Hematopoietic multipotent progenitor cell treated with erythropoietin and hydrocortisone succinate and interleukin-3 and kit ligand, for 15 days (in vitro differentiated cells): ENCODE measurements at regions not wholly inside any gene's neighbourhood (a gene's known extent, or its start where the extent isn't known, plus 50 kb on each side); places are given as distances from the start of the nearest gene placed in this dataset.

ENCODE experiments used
- DNase-seq: peaks from one replicate; pipeline ENCODE4 v3.0.0-alpha.2; 2015; ENCODE audit warnings: low spot score

DNA sequence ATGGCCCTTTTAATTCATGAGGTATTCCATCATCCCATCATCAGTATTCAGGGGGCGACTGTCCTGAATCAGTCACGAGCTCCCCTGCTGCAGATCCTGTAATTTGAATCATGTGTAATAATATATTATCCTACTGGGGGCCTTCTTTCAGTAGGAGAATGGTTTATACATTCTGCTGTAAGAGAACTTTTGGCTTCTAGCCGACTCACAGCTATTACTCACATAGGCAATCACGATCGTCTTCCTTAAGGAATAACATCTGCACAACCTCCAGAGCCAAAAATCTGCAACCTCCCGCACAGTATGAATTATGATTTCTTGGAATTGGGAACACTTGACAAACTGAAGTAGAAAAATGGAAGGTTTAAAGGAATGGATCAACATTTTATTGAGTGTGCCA, 343.0 kb downstream of the USP25 start:
- no peak for DNase-seq

DNA sequence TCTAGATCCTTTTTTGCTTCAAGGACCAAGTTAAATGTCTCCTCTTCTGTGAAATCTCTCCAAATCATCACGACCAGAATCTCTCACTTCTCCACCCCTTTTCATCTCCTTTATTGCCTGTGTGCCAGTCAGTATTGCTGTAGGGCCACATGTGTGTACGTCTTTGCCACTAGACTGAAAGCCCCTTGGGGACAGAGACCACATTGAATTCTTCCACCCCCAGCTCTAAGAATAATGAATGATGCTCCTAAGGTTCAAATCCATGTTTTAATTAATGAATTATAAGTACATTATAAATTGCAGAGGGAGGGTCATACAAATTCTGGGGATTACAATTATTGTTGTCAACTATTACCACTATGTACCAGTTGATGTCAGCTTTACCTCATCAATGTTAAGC, 343.8 kb downstream of the USP25 start:
- DNase-seq, result no peak

DNA sequence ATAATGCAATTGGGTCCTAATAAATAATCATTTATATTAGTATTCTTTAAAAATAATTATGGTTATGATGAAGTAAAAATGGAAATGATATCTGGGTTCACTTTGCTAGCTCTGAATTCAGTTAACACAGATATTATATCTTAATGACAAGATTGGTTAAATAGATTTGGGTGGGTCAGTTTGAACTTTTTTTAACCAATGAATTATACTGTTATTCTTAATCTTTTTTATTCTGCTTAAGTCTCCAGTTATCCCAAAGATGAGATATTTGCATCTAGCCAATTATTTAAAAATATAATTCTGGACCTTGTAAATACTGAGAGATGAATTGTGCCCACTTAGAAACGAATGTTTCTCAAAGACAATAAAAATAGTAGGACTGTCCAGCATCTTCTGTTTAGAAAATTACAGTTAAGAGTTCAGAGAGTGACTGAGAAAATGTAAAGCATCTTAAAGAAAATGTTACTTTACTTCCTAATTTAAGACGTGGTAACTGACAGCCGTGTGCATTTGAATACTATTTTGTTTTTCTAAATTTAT, 345.2 kb downstream of the USP25 start:
- no peak for DNase-seq

DNA sequence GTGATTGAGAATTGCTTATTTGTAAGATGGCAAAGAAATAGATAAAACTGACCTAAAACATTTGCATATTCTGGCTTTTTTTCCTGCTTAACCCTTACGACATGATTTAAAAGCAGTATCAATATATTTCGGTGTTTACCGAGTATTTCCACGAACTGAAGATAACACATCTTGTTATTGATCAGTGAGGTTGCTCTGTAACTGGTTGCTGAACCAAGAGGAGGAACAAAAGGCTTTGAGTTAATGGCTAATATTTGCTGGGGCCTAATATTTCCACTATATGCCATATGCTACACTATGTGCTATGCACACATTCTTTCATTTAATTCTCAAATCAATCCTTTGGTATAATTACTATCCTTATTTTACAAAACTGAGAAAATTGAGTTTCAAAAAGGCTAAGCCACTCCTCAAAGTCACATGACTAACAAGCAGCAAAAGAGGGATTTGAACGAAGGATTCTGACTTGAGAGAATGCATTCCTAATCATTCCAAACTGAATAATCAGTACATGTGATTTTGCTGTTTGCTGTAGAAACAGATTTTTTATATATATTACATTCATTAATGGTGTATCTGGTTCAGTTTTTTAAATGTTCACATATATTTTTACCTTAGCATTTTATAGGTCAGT, 346.0 kb downstream of the USP25 start:
- no peak for DNase-seq

DNA sequence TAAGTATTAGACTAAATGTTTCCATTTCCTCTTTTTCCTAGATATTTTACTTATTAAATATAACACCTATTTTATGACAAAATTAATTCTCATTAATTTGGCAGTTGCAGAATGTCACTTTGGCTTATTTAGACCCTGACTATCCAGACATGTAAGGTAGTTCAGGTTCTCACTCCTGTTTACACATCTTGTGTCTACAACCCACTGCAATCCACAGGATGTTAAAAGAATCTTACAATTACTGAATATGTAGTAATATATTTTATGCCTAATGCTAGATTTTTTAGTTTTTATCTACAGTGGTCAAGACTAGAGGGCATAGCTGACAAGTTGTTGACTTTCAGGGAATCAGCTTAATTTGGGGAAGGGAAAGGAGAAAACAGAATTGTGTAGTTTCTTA, 346.7 kb downstream of the USP25 start:
- DNase-seq, result no peak

DNA sequence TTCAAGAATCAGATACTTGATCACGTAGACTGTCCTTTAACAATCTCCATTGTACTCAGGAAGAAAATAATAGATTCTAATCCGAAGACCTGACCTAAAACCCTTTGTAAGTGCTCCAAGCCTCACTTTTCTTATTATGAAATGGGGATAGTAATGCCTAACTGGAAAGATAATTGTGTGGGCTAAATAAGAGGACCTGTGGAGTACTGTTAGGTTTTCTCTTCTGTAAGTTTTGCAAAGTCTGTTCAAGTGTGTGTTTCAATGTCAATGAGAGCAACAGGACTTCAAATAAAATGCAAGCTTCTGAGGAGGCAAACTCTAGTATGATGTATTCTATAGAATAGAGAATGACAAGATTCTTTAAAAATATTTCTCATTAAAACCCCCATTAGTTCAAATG, 348.6 kb downstream of the USP25 start:
- no peak for DNase-seq

DNA sequence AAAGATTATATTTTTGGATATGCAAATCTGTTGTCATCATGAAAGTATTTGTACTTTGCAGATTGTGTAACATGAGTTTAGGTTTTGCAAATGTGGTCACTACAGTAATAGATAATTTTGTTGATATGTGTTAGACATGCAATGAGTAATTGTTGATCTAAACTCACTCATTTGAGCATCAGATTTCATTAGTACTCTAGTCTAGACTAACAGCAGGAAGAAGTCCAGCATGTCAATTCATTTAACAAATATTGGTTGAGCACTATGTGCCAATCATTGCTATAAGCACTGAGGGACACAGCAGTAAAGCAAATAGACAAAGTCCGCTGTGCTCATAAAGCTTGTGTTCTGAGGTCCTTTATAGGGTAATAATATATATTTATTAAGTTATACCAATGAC, 350.0 kb downstream of the USP25 start:
- DNase-seq, result no peak

DNA sequence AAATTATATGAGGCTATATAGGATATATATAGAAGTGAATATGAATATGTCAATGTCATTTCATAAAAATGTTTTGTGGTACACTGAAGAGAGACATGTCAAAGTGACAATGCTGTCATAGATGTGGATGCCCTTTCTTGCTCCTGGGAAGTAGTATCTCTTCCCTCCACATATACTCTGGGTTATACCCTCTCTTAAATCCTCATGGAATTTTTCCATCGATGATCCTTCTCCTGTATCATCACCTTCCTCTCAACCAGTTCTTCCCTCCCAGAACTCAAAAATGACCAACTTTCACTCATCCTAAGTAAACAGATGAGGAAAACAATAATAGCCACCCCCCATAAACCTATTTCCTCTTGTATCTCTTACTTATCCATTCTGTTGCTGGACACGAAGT, 351.5 kb downstream of the USP25 start:
- DNase-seq, result no peak

DNA sequence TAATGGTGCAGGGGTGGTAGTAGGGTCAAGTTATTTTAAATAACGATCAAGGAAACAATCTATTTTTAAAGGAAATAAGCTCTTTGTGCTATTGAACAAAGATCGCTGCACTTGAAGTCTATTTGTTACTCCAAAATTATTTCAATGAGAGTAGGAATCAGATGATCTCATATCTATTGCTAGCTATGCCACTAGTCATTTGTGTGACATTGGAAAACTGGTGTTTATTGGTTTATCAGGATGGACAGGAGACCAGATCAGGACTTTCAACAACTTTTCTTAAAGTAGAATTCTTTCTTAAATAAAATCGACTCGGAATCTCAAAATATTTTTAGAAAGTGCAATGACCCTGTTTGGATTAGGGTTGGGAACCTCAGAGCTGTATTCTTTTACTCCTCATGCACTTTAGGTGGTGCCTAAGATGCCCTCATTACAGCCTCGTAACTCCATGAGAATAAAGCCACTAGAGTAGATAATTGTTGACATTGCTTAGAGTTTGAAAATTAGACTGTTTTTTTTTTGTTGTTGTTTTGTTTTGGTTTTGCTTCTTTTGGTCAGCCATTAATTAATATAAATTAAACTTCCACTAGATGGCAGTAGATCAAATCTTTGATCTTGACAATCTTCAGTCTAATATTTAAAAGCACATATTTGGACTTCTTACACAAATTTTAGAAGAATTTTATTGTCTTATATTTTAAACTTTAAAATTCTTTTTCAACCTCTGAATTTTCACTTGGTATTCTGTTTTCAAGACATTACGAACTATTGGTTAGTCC, 352.4 kb downstream of the USP25 start:
- DNase-seq, result peak; percentile 36

DNA sequence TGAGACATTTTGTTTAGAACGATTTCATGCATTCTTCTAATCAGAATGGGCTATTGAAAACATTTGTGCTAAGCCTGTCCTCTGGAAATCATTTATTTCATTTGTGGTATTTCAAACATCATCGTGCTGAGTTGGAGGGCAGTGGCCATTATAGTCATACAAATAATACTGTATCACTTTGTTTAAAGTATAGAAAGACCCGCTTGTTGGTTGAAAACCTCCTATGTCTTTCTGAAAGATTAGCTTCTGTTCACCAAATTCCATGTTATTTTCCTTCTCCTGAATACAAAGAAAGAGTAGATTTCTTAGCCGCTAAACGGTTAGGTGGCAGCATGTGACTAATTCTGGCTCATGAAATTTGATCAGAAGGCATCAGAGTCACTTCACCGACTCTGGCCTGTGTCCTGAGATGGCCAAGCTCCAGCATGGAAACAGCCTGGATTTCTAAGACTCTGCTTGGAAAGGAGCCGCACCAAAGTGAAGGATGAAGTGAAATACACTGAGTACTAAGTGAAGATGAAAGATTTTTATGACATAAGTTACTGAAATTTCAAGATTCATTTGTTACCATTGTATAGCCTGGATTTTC, 355.1 kb downstream of the USP25 start:
- DNase-seq, result no peak

DNA sequence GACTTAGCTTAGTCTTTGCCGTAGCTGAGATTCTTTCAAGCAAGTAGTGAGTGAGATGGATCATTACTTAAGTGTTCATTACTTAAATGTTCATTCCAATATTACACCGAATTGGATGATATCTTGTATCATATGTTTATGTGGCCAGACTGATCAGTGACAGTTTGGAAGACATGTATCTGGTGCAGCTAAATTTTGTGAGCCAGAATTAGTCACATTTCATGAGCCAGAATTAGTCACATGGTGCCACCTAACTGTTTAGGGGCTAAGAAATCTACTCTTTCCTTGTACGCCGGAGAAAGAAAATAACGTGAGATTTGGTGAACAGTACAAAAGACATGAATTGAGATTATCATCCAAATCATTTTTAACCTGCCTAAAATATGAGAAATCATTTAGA, 355.6 kb downstream of the USP25 start:
- no peak for DNase-seq

DNA sequence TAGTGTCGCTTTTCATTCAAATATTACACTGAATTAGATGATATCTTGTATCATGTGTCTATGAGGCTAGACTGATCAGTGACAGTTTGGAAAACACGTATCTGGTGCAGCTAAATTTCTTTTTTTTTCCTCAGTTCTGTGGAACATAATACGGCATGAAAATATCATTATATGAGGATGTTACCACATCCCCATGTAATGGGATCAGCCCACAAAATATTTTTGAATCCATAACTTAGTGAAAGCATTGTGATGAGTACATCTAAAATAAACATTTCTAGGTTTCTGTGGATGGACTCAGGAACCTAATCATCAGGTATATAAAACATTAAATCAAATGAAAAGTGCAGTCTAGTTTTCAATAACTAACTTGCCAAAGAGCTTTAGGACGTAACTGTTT, 356.3 kb downstream of the USP25 start:
- no peak for DNase-seq

DNA sequence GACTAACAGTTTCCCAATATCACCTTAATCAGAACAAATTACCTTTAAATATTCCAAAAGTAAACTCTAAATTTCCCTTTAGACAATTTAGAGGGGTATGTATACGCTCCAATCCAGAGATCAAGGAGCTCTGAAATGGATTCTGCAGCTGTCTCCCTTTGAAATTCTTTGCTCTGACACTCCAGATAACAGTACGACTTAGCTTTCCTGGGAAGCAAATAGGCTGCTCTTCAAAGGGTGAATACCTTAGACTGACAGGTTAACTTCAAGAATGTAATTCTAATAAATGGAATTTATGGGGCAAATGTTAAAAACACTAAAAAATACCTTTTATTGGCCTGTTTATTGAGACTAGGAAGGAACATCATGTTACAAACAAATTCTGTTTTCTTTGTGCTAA, 357.2 kb downstream of the USP25 start:
- DNase-seq, result no peak

DNA sequence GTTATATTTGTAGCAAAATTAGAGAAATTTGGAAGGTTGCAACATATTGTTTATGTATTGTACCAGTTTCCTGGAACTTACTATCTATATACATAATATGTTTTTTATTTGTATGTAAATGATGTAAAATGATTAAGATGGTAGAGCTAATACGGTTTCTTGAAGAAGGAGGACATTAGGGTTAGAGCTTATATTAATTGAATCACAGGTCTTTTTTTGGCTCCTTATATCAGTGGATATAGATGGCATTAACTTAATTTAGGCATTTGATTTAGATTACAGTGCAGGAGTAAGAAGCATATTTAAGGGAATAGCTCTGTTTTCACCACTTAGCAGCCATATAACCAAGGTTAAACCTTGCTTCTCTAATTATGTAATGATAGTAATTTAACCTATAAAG, 357.7 kb downstream of the USP25 start:
- no peak for DNase-seq

DNA sequence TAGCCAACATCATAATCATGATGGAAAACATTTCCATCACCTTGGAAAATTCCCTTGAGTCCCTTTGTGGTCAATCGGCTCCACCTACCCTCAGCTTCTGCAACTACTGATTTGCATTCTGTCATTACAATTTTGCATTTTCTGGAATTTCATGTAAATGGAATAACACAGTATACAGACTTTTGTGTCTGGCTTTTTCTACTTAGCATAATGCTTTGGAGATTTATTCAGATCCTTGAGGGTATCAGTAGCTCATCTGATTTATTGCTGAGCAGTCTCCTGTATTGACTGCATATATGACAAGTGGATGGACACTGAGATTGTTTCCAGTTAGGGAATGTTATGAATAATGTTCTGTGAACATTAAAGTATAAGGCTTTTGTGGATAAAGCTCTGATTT, 358.3 kb downstream of the USP25 start:
- DNase-seq, result no peak

DNA sequence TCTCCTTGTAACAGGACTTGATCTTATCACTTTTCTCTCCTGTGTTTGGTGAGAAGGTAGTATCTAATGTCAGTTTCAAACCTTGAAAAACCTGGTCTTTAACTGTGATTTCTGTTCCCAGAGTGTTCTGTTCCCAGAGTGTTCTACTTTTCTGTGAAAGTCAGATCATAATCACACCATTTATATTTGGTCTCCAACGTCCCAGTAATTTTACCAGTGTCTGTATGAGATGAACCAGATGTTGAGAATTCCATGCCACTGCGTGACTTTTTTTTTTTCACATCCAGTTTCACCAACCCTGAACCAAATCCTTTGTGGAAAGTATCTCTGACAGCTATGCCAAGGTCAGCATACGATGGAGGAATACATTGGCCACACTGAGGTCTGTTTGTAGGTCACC, 365.2 kb downstream of the USP25 start:
- DNase-seq, result no peak

DNA sequence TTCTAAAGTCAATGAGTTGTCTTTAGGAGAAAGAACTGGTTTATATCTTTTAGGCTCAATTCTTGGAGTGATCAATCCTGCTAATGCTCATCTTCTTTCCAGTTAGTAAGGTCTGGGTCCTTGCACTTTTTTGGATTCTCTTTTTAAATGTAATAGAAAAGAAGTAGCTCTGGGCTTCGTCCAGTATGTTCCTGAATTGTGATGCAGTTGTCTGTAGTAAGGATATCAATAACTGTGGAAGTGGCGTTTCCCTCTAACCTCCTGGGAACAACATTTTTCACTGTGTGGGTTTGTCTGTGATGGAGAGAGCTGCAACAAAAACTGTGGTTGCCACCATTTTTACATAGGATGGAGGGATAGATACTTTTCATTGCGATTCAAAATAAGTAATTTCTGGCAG, 367.2 kb downstream of the USP25 start:
- no peak for DNase-seq

DNA sequence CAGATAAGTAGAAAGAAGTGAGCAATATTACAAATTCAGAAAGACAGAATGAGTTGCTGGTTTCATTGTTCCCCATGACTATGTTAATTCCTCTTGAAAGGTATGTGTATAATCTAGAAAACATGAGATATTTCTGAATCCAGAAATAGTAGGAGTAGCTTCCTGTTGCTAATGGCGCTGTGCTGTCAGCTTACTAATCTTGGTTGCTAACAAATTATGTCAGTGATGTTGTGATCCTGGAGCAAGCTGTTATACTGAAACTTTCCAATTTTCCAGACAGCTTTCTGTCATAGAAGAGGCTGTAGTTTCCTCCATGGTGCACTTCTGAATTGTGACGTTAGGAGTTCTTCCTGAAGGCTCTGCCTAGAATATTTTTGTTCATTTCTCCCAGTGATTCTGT, 372.3 kb downstream of the USP25 start:
- DNase-seq, result no peak

DNA sequence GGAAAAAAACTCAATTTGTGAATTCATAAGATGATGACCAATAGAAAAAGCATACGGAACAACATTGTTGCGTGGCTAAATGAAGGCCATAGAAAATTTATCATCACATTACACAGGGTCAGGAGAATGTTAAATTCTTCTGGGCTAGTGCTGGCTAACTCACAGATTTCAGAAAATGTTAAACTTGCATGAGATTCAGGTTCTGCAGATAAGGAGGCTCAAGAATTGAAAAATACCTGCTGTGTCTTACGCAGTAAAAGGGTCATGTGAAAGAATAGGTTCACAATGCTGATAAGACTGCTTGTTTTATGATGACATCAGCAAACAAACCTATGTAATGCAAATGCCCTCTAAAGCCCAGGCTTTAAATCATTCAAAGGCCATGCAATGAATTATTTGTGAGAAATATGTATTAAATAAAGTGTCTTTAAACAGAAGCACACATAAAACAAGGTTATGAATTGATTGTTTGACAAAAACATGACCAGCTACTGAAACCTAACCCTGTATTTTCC, 378.8 kb downstream of the USP25 start:
- DNase-seq, result no peak

DNA sequence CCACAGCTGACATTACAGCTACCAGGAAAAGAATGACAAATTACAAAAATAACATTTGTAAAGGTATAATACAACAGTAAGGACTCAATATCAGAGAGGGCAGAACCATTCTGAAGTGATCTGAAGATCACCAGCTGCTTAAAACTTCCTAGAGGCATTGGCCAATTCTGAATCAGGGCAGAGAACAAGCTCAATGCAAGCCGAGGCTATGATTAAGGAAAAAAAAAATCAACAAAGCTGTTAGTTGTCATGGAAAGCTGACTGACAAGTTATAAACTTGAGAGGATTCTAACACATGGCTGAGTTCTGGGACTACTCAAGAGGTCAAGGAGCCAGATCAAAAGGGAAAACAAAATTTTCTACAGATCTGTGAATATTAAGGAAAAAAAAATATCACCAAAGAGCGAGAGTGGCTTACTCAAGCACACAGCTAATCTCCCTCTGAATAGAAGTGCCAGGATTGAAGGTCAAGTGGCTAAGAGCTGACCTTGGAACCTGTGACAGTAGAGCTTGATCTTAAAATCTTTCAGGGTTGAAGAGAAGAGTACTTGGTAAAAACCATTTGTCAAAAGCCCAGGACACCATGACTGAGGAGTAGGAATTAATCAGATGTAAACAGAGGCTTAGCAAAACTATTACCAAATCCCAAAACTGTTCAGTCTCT, 383.4 kb downstream of the USP25 start:
- DNase-seq, result no peak

DNA sequence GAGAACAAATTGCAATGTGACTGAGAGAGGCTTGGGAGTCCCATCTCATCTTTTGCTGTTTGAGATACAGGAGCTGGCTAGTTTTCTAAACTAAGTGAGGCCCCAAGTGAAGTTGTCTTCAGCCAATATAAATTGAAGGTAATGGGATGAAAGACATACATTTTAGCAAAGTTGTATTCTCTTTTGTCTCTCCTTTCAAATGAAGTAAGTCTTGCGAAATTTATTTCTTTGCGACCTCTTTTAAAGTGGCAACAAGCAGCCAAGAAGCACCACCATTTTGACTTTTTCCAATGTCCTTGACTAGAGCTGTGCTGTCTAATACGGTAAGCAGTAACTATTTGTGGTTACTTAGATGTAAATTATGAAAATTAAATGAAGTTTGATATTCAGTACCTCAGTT, 385.7 kb downstream of the USP25 start:
- no peak for DNase-seq

DNA sequence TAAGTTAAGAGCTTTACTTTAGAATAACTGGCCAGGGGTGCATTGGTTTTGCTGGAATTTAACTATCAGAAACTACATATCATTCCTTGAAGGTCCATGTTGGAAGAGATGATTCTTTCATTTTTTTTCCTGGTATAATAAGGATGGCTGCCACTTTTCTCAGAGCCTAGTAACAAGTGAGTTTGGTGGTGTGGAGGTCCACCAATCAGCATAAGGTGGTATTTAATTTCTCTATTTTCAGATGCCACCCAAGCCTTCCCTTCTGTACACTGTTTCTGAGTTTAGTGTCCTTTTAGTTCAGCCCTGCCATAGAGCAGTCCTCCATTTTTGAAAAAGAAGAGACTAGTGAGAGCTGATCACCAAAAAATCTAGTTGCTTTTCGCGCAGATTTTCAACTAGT, 386.3 kb downstream of the USP25 start:
- no peak for DNase-seq

DNA sequence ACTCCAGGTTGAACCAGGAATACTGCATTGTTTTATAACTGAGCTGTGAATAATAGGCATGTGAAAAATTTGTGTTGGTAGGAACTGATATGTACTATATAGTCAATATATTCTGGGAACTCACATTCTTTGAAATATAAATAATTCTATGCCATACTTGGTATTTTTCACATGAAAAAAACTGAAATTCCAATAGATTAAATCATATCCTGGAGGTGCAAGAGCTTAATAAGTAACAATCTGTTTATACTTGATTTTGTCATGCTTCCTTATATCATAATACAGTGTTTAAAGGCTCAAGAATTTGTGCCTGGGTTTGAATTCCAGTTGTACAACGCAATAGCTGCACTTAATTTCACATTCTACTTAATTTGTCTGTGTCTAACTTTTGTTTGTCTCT, 387.0 kb downstream of the USP25 start:
- no peak for DNase-seq
